ENCODE measurements at regions not wholly inside any gene's neighbourhood (a gene's known extent, or its start where the extent isn't known, plus 50 kb on each side); places are given as distances from the start of the nearest gene placed in this dataset.
"Not testable (repeated sequence)": the region's sequence is repeated elsewhere in the genome, so short reads cannot be mapped to it uniquely, and the experiment has no call there.

GRCh38 chr13:50733392-50733791, 110.1 kb downstream of the DLEU7 start:
- DNase-seq, result no peak

DNA sequence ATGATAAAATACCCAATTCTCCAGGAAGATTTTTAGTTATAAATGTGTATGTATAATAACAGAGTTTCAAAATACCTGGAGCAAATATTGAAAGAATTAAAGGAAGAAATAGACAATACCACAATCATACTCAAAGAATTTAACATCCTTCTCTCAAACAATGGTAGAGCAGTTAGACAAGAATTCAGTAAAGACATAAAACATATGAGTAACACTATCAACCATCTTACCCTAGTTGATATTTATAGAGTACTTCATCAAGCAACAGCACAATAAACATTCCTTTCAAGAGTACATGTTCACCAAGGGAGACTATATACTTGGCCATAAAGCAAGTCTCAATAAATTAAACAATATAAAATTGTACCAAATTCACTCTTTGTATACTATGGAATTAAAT, 108.4 kb downstream of the DLEU7 start:
- no peak for DNase-seq

DNA sequence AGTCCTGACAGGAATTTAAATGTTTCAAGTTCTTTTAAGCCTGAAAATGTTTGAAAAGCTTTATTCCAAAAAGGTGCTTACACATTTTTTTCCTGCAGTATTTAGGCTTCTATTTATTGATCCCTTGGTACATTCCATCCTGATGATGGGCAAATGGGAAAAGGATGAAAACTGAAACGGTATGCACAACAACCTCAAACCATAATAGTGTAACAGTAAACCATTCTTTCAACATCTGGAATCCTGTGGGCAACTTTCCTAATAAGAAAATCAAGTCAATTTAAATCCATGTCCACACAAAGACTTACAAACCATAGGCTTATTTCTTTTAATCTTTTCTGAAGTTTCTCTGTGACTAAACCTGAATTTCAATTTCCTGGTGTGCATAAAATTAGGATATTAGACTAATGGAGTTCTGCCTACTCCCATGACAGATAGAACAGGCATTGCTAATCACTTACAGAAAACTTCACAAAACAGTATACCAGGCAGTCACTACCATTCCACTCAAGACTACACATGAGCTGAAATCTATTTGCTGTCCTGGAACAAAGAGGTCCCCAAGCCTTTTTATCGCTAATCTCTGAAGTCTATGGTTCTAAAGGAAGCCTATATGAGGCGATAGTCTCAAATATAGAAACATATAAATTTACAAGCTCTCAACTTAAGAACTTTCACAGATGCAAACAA, 103.3 kb downstream of the DLEU7 start:
- no peak for DNase-seq

- DNase-seq, result no peak
These were observed 101.1 kb downstream of the DLEU7 start for GRCh38 chr13:50742353-50742752.

GRCh38 chr13:50742968-50743367, 100.5 kb downstream of the DLEU7 start:
- no peak for DNase-seq

DNA sequence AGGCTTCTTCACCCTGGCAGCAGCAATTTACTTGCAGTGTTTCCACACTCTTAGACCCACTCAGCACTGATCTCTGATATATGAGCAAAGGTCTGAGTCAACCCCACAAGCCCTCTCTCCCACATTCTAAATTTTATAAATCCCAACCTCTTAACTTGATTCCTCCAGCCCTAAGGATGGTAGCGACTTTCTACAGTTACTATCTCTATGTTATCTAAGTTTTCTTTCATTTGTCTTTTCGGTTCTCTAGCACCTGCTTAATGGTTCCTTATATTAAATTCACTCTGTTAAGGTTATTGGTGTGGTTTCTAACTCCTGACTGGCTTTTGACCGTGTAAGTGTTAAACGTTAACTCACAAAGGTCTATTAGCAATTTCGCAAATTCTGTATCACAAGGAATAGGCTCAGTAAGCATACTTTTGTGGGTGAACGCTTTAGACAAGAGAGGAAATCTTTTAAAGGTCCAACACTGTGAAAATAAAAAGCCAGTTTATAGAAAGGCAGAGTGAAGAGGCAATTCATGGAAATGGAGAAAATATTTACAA, 99.3 kb downstream of the DLEU7 start:
- DNase-seq, result no peak

DNA sequence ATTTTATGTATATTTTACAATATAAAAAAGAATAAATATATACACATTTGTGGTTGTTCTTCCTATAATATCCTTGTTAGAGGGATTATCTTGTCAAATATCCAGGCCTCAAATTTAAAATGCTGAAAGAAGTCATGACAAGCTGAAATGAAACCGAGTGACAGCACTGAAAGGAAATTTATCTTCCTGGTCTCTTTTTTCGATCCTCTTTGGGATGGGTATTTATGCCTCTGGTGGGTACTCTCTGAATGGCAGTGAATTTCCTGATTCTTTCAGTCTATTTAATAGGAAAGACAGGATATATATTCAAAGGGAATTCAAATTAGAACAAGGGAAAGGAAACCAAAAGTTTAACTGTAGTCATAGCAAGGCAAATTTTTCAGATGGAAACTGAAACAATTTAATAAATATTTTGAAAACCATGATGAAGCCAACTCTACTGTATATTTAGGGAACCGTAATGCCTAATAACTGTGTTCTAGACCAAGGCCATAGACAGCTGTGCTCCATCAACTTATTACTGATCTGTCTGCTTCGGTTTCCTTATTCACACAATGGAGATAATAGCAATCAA, 97.9 kb downstream of the DLEU7 start:
- no peak for DNase-seq

DNA sequence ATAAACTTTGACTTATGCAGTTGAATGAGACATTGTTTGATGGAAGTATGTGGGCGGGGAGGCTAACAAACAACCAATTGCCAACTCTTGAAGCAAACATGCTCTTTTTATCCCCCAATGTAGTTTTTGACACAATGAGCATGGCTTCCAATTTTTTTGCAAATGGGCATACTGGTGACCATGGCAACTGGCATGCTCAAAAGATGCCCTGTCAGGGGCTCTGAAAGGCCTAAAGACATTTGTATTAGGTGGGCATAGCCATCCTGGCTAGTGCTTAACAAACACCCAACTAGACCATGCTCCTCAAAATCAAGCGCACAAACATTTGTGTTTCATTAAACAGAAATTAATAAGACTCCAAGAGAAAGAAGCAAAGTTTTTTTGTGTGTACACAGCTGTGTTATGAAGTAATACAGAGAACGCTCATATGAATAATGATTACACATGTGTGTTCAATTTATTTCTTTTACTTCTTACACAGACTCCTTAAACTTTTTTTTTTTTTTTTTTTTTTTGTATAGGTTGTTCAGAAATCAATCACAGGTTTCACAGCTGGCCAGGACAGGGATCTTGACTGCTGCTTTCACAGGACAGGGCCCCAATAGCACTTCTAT, 95.6 kb downstream of the DLEU7 start:
- no peak for DNase-seq

GRCh38 chr13:50753221-50753620, 90.3 kb downstream of the DLEU7 start:
- DNase-seq, result not testable (repeated sequence)

DNA sequence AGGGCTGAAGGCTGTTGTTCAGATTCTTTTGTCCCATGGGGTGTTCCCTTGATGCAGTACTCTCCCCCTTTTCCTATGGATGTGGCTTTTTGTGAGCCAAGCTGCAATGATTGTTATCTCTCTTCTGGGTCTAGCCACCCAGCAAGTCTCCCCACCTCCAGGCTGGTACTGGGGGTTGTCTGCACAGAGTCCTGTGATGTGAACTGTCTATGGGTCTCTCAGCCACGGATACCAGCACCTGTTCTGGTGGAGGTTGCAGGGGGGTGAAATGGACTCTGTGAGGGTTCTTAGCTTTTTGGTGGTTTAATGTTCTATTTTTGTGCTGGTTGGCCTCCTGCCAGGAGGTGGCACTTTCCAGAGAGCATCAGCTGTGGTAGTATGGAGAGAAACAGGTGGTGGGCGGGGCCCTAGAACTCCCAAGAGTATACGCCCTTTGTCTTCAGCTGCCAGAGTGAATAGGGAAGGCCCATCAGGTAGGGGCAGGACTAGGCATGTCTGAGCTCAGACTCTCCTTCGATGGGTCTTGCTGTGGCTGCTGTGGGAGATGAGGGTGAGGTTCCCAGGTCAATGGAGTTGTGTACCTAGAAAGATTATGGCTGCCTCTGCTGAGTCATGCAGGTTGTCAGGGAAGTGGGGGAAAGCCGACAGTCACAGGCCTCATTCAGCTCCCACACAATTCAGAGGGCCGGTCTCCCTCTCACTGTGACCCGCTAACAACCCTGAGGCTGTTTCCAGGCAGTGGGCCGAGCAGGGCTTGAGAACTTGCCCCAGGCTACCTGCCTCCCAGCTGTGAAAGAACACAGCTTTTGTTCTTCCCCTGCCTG, 87.4 kb downstream of the DLEU7 start:
- not testable (repeated sequence) for DNase-seq

DNA sequence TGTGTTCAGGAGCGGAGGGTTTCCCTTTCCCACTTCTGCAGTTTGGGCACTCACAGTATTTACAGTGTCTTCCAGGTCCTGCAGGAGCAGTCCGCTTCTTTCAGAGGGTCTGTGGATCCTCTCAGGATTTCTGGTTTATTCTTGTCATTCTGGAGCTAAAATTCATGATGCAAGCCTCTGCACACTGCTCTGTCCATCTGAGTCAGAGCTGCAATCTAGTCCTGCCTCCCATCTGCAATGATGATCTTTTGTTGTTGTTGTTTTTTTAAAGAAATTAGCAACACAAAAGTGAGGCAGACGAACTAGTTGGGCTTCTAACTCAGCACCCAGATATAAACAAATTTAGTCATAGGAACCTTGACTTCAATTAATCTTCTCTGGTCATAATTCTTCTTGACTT, 86.5 kb downstream of the DLEU7 start:
- no peak for DNase-seq

DNA sequence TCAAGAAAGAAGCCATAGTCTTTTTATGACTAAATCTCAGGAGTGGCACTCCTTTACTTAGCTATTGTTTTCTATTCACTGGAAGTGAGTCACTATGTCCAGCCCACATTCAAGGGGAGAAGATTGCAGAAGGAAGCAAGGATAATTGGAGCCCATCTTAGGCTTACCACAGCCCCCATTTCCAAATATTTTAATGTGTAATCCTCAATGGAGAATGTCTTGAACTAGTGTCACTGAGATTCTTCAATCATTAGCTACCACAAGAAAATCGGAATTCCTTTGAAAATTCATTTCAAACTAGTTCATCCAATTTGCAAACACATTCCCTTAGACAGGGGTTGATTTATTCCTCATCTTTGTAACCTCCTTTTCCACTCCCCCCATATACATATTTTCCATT, 84.7 kb downstream of the DLEU7 start:
- DNase-seq, result no peak

DNA sequence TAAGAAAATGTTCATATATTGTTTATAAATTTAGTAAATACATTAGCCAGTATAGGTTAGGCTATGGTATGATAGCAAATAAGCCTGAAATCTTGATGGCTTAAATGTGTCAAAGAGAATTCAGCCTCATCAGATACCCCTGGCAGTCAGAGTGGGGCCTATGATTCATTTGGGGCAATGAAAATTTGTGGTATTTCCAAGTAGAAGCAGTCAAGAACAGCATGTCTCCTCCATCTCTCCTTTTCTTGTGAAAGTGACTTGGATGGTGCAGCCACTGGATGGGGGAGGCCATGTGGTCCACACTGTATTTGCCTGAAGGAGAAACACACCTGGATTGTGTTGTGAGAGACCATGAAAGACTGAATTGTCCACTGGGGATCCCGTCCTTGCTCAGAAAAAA, 82.7 kb downstream of the DLEU7 start:
- DNase-seq, result no peak

DNA sequence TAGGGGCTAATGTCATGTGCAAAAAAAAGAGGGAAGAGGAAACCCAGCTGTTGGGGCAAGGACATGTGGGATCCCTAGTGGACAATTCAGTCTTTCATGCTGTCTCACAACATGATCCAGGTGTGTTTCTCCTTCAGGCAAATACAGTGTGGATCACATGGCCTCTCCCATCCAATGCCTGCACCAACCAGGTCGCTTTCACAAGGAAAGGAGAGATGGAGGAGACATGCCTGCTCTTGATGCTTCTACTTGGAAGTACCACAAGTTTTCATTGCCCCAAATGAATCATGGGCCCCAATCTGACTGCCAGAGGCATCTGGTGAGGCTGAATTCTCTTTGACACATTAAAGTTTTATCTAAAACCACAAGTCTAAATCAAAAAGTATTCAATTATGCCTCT, 82.1 kb downstream of the DLEU7 start:
- no peak for DNase-seq

GRCh38 chr13:50762969-50763567, 80.4 kb downstream of the DLEU7 start:
- DNase-seq, result no peak

DNA sequence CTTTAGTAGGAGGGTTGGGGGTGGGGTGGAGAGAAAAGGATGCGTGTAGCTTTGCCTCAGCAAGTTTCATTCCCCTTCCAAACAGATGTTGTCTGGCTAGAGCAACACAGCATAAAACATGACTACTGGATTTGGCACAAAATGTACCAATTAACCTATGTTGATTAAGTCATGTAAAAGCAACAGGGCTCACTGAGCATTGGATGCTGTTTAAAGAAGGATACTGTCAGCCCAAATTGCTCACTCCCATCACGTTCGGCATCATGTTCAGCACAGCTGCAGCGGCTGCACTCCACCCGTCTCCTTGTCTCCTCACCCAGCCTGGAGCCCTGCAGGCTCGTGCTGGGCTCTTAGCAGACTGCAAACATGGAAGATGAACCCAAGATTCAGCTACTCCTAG, 77.5 kb downstream of the DLEU7 start:
- no peak for DNase-seq

DNA sequence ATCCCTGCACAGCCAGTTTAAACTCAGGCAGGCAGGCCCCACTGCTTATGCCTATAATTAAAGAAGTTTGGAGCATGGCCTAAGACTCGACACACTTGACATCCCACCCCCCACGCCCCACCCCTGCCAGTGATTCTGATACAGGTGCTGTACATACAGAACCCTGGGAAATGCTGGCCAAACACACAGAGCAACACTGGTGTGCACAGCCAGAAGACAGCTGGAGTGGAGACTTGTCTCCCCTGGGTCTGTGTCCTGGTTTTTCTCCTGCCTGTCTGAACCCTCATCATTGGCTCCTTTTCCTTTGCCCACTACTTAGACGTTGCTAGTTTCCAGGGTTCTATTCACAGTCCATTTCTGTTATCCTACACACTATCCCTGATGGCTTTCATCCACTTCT, 76.8 kb downstream of the DLEU7 start:
- DNase-seq, result no peak

DNA sequence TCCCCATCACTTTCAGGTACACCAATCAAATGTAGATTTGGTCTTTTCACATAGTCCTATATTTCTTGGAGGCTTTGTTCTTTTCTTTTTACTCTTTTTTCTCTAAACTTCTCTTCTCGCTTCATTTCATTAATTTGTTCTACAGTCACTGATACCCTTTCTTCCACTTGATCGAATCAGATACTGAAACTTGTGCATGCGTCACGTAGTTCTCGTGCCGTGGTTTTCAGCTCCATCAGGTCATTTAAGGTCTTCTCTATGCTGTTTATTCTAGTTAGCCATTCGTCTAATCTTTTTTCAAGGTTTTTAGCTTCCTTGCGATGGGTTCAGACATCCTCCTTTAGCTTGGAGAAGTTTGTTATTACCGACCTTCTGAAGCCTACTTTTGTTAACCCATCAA, 70.6 kb downstream of the DLEU7 start:
- not testable (repeated sequence) for DNase-seq
